ENCODE measurements at regions not wholly inside any gene's neighbourhood (a gene's known extent, or its start where the extent isn't known, plus 50 kb on each side); places are given as distances from the start of the nearest gene placed in this dataset.
"Not testable (repeated sequence)": the region's sequence is repeated elsewhere in the genome, so short reads cannot be mapped to it uniquely, and the experiment has no call there.

DNA sequence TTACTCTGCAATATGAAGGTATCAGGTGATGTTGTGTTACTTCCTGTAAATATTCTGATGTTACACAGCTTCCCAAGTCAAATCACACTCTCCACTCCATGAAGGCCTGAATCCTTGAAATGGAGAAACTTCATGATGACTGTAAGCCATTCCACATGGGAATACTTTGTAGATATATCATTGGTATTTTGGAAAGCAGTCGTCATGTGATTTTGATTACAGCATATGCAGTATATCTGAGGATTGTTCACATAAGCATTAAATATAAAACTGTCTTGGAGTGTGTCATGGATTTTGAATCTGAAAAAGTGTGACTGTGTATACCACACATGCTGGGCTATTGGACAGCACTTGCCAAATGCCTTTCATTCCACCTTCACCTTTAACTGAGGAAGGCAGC, 118.3 kb upstream of the EXOC2 start:
- in situ Hi-C loops (cut with MboI; ENCODE audit: low pct_unique_long_range_greater_than_20kb, low sequenced_read_pairs, unreplicated experiment): no loop called here

DNA sequence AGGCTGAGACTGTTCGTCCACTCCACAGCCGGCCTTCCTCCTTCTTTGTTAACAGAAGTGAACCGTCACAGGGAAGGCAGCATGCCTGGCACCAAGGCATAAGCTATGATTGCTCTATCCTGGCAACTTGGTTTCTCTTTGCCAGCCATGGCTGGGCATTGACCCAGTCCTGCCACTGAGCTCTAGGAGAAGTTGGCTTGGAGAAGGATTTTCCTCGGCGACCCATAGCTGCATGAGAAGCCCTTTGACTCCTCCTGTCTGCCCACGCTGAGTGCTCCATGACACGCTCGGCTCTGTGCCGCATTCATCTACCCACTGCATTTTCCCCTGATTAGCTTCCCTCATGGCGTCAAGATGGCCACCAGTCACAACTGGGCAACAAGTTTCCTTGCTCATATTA, 111.8 kb upstream of the EXOC2 start:
- DNase-seq (ENCODE audit: low spot score): no peak
- TF ChIP-seq, protein P1, sequence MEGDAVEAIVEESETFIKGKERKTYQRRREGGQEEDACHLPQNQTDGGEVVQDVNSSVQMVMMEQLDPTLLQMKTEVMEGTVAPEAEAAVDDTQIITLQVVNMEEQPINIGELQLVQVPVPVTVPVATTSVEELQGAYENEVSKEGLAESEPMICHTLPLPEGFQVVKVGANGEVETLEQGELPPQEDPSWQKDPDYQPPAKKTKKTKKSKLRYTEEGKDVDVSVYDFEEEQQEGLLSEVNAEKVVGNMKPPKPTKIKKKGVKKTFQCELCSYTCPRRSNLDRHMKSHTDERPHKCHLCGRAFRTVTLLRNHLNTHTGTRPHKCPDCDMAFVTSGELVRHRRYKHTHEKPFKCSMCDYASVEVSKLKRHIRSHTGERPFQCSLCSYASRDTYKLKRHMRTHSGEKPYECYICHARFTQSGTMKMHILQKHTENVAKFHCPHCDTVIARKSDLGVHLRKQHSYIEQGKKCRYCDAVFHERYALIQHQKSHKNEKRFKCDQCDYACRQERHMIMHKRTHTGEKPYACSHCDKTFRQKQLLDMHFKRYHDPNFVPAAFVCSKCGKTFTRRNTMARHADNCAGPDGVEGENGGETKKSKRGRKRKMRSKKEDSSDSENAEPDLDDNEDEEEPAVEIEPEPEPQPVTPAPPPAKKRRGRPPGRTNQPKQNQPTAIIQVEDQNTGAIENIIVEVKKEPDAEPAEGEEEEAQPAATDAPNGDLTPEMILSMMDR (IDR thresholded peaks at IDR 0.05; ENCODE audit: extremely low read depth, insufficient read depth, missing control alignments): no peak
- in situ Hi-C loops (cut with MboI; ENCODE audit: low pct_unique_long_range_greater_than_20kb, low sequenced_read_pairs, unreplicated experiment): no loop called here

More for the DNA sequence above, 118.3 kb upstream of the EXOC2 start:
- DNase-seq (ENCODE audit: low spot score): no peak
- TF ChIP-seq, protein P1 (IDR thresholded peaks at IDR 0.05; ENCODE audit: extremely low read depth, insufficient read depth, missing control alignments): no peak

DNA sequence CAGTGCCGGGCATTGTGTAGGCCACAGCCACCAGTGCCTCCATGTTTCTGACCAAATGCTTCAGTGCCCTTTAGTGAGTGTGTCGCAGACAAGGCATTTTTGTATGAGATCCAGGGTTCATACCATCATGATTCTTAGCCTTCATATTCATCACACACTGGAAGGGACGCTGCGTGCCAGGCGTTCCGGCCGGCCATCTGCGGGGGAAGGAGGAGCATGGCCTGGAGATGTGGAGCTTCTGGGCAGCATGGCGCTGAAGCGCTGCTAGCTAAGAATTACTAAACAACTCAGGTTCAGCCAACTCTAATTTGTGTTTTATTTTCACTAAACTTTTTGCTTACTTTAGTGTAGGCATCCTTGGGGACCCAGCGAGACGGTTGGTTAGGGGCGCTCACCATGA, 111.4 kb upstream of the EXOC2 start:
- DNase-seq (ENCODE audit: low spot score): no peak
- TF ChIP-seq, protein P1 (IDR thresholded peaks at IDR 0.05; ENCODE audit: extremely low read depth, insufficient read depth, missing control alignments): no peak
- in situ Hi-C loops (cut with MboI; ENCODE audit: low pct_unique_long_range_greater_than_20kb, low sequenced_read_pairs, unreplicated experiment): no loop called here

DNA sequence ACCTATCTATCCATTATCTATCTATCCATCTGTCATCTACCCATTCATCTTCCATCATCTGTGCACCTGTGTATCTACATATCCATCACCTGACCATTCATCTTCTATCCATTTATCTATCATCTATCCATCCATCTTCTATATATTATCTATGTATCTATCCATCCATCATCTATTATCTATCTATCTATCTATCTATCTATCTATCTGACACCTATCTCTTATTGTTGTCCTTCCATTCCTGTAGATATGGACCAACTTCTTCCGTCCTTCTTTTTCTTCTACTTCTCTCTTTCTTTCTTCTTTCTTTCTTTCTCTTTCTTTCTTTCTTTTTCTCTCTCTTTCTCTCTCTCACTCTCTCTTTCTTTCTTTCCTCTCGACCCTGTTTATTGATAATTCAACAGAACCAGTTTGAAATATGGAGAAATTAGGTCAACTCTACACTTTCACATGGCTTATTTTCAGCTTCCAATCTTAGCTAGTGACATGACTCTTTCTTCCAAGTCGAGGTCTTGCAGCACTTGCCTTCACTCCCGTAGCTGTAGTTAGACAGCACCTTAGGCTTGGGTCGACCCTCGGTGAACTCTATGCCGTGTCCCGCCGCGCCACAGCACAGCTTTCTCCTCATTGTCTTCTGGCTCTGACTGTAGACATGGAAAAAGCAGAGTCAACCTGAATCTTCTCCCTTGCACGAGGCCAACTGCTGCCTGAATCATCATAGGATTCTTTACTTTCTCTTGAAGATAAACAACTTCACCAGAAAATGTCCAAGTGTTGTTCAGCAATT, 110.4 kb upstream of the EXOC2 start:
- TF ChIP-seq, protein P1 (IDR thresholded peaks at IDR 0.05; ENCODE audit: extremely low read depth, insufficient read depth, missing control alignments): no peak
- no peak for DNase-seq (ENCODE audit: low spot score)
- in situ Hi-C loops (cut with MboI; ENCODE audit: low pct_unique_long_range_greater_than_20kb, low sequenced_read_pairs, unreplicated experiment): no loop called here

DNA sequence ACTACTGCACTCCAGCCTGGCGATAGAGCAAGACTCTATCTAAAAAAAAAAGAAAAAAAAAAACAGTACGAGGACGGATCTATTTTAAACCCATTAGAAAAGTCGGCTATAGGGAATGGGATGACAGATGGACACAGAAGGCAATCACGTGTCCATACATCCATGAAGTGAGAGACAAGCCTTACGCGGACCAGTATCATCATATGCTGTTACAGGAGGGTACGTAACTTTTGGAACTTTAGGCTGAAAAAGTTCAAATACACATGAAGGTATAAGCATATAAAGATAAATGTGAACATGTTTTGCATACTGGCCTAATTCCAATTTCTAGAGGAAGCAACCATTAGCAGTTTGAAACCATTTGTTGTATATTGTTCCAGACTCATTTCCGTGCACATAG, 109.8 kb upstream of the EXOC2 start:
- no peak for DNase-seq (ENCODE audit: low spot score)
- in situ Hi-C loops (cut with MboI; ENCODE audit: low pct_unique_long_range_greater_than_20kb, low sequenced_read_pairs, unreplicated experiment): no loop called here
- TF ChIP-seq, protein P1 (IDR thresholded peaks at IDR 0.05; ENCODE audit: extremely low read depth, insufficient read depth, missing control alignments): no peak

DNA sequence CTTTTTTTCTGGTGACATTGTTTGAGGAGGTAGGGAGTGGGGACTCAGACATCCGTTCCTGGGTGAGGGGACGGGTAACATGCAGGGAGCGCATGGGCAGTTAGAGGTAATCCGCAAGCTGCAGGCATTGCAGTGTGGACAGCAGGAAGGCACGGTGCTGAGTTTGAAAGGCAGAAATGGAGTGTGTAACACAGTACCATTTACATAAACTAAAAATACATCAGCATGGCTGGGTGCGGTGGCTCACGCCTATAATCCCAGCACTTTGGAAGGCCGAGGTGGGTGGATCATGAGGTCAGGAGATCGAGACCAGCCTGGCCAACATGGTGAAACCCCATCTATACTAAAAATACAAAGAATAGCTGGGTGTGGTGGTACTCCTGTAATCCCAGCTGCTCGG, 109.3 kb upstream of the EXOC2 start:
- in situ Hi-C loops (cut with MboI; ENCODE audit: low pct_unique_long_range_greater_than_20kb, low sequenced_read_pairs, unreplicated experiment); DNase-seq (ENCODE audit: low spot score): not testable (repeated sequence)

DNA sequence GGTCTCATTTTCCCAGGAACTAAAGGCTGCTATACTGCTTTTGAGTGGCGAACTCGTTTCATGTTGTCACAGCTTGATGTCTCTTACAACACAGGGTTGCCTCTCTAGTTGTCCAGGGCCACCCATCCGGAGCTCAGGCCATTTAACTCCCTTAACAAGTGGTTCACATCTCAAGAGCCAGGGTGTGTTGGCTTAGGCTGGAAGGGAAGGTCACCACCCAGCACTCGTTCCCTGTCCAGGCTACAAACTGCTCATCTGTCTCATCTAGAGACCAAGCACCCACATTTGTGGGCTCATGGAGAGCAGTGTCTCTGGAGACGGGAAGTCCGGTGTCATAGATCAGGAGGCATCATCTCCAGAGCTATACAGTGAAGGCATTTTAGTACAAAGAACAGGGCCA, 106.8 kb upstream of the EXOC2 start:
- in situ Hi-C loops (cut with MboI; ENCODE audit: low pct_unique_long_range_greater_than_20kb, low sequenced_read_pairs, unreplicated experiment): loop anchor here (10.0 to 25.0 kb wide), 2 partner anchors 212 to 585 kb away; partner anchors contain the start of gene FOXF2
- TF ChIP-seq, protein P1 (IDR thresholded peaks at IDR 0.05; ENCODE audit: extremely low read depth, insufficient read depth, missing control alignments): no peak
- no peak for DNase-seq (ENCODE audit: low spot score)
